Retinal pigment epithelial cell (primary cell): ENCODE measurements at regions not wholly inside any gene's neighbourhood (a gene's known extent, or its start where the extent isn't known, plus 50 kb on each side); places are given as distances from the start of the nearest gene placed in this dataset.

Source experiments
- DNase-seq: peaks from one replicate; pipeline ENCODE4 v3.0.0-alpha.2; 2010; ENCODE audit warnings: low read depth
- H3K4me3 ChIP-seq: 2 replicates; pipeline ENCODE4 v1.5.1; 2011; ENCODE audit warnings: mild to moderate bottlenecking, low read length, control low read depth, moderate library complexity
- TF ChIP-seq, protein P1 (sequence below): conservative IDR thresholded peaks from 2 replicates; pipeline ENCODE4 v1.5.1; 2011; ENCODE audit warnings: low read depth, low read length, control low read depth, inconsistent platforms

DNA sequence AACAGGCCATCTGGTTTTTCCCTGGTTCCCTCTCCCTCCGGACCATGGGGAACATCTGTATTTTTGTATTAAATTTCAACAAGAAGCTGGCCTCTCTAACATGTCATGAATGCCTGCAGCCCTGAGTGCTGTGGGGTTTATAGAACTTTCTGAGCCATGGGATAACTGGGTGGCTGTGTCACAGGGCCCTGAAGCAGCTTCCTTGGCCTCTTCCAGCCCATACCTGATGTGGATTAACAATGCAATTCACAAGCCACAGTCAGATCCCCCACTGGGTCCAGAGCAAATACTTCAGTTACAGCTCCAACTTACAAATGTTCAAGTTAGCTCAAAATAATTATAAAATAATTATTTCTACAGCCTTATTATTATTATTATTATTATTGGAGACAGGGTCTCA lies 307.8 kb upstream of the CELF4 start:
- TF ChIP-seq, protein P1, sequence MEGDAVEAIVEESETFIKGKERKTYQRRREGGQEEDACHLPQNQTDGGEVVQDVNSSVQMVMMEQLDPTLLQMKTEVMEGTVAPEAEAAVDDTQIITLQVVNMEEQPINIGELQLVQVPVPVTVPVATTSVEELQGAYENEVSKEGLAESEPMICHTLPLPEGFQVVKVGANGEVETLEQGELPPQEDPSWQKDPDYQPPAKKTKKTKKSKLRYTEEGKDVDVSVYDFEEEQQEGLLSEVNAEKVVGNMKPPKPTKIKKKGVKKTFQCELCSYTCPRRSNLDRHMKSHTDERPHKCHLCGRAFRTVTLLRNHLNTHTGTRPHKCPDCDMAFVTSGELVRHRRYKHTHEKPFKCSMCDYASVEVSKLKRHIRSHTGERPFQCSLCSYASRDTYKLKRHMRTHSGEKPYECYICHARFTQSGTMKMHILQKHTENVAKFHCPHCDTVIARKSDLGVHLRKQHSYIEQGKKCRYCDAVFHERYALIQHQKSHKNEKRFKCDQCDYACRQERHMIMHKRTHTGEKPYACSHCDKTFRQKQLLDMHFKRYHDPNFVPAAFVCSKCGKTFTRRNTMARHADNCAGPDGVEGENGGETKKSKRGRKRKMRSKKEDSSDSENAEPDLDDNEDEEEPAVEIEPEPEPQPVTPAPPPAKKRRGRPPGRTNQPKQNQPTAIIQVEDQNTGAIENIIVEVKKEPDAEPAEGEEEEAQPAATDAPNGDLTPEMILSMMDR, result no peak
- H3K4me3 ChIP-seq, result no peak overlapping the region
- no peak for DNase-seq

DNA sequence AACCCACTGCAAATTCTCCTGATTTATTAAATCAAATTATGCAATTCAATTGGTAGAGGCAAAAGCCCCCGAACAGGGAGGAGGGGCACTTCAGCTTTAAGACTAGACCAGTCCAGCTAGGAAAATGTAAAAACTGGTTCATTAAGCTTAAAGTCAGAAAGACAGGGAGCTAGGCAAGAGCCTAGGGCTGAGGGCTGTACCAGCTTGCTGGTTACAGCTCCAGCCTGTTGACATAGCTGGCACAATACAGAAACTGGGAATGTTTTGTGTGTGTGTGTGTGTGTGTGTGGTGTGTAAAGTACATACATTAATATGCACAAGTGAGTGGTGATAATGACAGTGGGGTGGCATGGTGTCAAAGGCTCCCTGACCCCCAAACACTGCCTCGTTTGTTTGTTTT lies 307.0 kb upstream of the CELF4 start:
- TF ChIP-seq, protein P1, result no peak
- H3K4me3 ChIP-seq, result no peak overlapping the region
- no peak for DNase-seq

DNA sequence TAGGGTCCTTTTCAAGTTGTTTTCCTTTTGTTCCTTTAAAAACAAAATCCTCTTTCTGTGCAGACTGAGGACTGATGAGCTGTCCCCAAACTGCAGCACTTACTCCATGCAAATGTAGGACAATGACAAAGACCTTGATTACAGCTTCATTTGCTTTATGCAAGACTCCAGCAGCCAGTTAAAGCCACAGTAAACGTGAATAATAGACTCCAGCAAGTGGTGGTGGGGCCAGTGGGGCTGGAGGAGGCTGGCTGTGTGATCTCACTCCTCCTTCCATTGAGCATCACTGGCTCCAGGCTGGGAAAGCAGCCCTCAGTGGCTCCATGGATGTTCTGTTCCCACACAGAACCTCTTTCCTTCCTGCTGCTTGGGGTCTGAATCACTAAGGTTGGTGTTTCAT lies 306.0 kb upstream of the CELF4 start:
- H3K4me3 ChIP-seq, result no peak overlapping the region
- TF ChIP-seq, protein P1, result no peak
- no peak for DNase-seq

DNA sequence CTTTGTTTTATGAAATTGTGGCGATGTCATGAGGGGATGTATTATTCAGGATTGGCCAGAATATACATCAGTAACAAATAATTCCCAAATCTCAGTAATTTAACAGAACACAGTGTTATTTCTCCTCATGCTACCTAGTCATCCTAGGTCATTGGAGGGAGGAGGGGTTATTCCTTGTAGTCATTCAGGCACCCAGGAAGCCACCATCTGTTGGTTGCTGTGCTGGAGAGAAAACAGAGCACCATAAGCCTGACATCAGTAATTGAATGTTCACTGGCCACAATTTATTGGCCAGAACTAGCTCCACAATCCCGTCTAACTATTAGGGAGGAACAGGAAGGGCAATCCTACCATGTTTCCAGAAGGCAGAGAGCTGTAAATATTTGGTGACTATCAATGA lies 303.5 kb upstream of the CELF4 start:
- TF ChIP-seq, protein P1, result no peak
- H3K4me3 ChIP-seq, result no peak overlapping the region
- DNase-seq, result no peak

DNA sequence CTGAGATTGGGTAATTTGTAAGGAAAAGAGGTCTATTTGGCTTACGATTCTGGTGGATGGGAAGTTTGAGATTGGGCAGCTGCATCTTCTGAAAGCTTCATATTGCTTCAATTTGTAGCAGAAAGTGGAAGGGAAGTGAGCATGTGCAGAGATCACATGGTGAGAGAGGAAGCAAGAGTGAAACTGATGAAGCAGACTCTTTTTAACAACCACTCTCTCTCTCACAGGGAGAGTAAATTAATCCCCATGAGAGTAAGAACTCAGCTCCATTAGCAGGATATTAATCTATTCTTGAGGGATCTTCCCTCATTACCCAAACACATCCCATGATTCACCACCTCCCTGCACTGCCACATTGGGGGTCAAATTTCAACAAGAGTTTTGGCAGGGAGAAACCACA lies 298.5 kb upstream of the CELF4 start:
- no peak overlapping the region for H3K4me3 ChIP-seq
- no peak for DNase-seq
- TF ChIP-seq, protein P1, result no peak

DNA sequence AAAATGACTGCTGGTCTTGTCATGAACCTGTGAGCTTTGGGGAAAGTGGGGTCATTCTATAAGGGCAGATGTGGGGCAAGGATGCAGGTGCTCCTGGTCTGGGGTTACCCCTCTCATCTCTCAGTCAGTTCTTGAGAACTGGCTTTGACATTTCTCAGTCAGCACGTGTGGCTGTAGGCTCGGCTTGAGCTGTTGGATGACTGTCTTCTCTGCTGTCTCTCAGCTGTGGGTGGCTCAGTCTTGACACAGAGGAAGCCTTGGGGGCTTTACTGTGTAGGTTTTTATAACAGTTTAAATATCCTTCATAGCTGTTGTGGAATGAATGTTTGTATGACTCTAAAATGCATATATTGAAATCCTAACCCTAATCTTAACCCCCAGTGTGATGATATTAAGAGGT lies 296.4 kb upstream of the CELF4 start:
- TF ChIP-seq, protein P1, result no peak
- H3K4me3 ChIP-seq, result no peak overlapping the region
- no peak for DNase-seq

DNA sequence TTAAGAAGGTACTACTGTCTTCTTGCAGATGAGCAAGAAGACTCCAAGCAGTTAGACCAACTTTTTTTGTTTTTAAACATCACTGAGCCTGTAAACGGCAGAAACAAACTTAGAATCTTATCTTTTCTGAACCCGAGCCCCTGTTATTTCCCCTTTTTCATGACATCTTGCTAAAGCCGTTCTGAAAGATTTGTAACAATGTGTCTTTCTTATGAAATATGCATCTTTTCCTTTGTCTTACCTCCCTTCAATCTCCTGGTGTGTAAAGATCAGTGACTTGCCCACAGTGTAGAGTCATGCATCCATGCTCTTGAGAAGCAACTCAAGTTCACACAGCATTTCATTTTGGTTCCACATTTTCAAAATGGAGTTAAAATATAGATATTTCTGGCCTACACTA lies 288.8 kb upstream of the CELF4 start:
- DNase-seq, result no peak
- TF ChIP-seq, protein P1, result no peak
- H3K4me3 ChIP-seq, result no peak overlapping the region
